Right atrium auricular region (tissue), 2 donors: ENCODE measurements at regions not wholly inside any gene's neighbourhood (a gene's known extent, or its start where the extent isn't known, plus 50 kb on each side); places are given as distances from the start of the nearest gene placed in this dataset.

Source experiments
- DNase-seq: peaks from one replicate; pipeline ENCODE4 v3.0.0-alpha.2; 2019; ENCODE audit warnings: low spot score
- H3K27ac ChIP-seq, 2 donors: fragments of 200-600 bp; sonication (generic); 1 replicate in 1 of 2; 2 replicates in 1 of 2; pipeline ENCODE4 v1.5.1; 2016 to 2019
- H3K27me3 ChIP-seq, 2 donors: fragments of 200-600 bp; sonication (generic); one replicate each; pipeline versions ENCODE4 v1.5.1 to v1.6.0; 2017 to 2019
- H3K36me3 ChIP-seq: fragments of 200-600 bp; sonication (generic); one replicate; pipeline ENCODE4 v1.5.1; 2016
- H3K4me1 ChIP-seq, 2 donors: fragments of 200-600 bp; sonication (generic); one replicate each; pipeline versions ENCODE4 v1.5.1 to v1.6.0; 2017 to 2019
- H3K4me3 ChIP-seq, 2 donors: fragments of 200-600 bp; sonication (generic); 1 replicate in 1 of 2; 2 replicates in 1 of 2; pipeline ENCODE4 v1.5.1; 2017 to 2019; ENCODE audit warnings: mild to moderate bottlenecking in 1 of 2, moderate library complexity in 1 of 2
- H3K9me3 ChIP-seq, 2 donors: fragments of 200-600 bp; sonication (generic); one replicate each; pipeline ENCODE4 v1.5.1; 2019
- TF ChIP-seq, protein P1 (sequence below), 2 donors: fragments of 200-600 bp; sonication (generic); IDR thresholded peaks; one replicate each; pipeline ENCODE4 v1.5.1; 2019; ENCODE audit warnings: antibody characterized with exemption in 2 of 2

DNA sequence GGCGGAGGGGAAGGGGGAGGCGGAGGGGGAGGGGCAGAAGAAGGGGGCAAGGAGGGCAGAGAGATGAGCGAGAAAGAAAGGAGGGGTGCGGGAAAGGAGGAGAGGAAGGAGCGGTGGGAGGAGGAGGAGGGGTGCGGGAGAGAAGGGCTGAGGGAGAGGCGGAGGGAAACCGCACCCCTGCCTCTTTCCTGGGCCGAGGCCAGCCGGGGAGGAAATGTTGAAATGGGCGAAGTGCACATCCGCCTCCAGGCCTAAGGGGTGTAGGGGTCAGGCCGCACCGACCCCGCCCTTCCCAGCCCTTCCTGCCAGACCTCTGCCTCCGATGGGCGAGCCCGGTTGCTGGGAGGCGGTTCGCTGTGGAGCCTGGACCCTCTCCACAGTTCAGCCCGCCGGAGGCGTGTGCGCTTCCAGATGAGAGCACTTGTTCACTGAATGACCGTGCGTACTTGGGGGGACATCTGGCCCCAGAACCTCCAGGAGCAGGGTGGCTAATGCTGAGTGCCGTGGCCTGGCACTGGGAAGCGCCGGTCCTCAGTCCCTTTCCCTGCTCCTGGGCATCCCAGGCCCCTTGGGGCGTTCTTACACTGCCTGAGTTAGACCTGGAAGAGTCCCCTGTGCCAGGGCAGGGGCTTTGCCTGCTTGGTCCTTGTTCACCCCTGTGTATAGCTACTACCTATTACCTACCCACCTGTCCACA is 110.3 kb upstream of the KLF13 start:
- H3K4me3 ChIP-seq = peak overlapping the region; percentile 60 to 64
- H3K27ac ChIP-seq = peak overlapping the region; percentile 88 to 99
- peaks cover 0 to 4% of the 10 kb centered on the region in 2 donors for H3K9me3 ChIP-seq
- DNase-seq = peak; percentile 94
- H3K4me1 ChIP-seq = peaks cover 0 to 30% of the 10 kb centered on the region in 2 donors
- H3K36me3 ChIP-seq = no peaks in the 10 kb centered on the region
- H3K27me3 ChIP-seq = no peaks in the 10 kb centered on the region
- TF ChIP-seq, protein P1, sequence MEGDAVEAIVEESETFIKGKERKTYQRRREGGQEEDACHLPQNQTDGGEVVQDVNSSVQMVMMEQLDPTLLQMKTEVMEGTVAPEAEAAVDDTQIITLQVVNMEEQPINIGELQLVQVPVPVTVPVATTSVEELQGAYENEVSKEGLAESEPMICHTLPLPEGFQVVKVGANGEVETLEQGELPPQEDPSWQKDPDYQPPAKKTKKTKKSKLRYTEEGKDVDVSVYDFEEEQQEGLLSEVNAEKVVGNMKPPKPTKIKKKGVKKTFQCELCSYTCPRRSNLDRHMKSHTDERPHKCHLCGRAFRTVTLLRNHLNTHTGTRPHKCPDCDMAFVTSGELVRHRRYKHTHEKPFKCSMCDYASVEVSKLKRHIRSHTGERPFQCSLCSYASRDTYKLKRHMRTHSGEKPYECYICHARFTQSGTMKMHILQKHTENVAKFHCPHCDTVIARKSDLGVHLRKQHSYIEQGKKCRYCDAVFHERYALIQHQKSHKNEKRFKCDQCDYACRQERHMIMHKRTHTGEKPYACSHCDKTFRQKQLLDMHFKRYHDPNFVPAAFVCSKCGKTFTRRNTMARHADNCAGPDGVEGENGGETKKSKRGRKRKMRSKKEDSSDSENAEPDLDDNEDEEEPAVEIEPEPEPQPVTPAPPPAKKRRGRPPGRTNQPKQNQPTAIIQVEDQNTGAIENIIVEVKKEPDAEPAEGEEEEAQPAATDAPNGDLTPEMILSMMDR (IDR thresholded peaks at IDR 0.05) = no peak

DNA sequence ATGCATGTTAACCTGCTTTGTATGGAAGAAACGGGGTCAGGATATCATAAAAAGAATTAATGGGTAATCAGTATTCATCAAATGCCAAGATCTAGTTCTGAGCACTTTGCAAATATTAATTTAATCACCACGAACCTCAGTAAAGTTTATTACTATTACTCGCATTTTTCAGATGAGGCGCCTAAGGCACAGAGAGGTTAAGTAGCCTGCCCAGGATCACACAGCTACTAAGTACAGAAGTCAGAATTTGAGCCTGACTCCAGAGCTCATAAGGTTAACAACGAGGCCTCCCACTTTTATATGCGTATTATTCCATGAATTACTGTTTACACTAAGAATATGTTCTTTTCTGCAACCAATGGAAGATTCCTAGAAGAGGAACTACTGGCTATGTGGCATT is 109.6 kb upstream of the KLF13 start:
- Histone ChIP-seq H3K4me1 (peaks cover 0 to 28% of the 10 kb centered on the region in 2 donors), H3K27ac (peak overlapping the region; percentile 88 to 99), H3K4me3 (peak overlapping the region in 1 of 2 donors; percentile 64), H3K36me3 (no peaks in the 10 kb centered on the region), H3K27me3 (no peaks in the 10 kb centered on the region), H3K9me3 (no peaks in the 10 kb centered on the region)
- DNase-seq = no peak
- TF ChIP-seq, protein P1 (IDR thresholded peaks at IDR 0.05) = no peak

DNA sequence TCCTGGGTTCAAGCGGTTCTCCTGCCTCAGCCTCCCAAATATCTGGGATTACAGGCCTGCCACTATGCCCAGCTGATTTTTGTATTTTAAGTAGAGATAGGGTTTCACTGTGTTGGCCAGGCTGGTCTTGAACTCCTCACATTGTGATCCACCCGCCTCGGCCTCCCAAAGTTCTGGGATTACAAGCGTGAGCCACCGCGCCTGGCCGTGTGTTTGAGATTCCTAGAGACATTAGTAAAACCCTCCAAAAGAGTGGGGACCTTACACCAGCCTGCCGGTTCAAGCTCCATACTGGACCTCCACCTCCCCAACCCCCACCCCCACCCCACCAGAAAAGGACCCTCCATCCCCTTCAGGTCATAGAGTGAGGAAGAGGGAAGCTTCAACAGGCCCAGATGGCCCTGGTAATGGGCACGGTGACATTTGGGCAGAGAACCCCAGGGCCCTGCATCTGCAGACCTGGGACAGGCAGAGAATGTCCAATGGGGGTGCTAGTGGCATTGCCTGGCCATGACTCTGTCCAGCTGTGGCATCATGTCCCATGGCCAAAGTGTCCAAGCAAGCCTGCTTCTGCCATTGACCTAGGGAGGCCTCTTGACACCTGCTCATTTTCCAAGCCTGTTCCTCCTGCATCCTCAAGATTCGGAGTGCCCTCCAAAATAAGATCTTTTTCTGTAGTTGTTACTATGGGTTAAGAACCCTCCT is 108.9 kb upstream of the KLF13 start:
- H3K27me3 ChIP-seq = no peaks in the 10 kb centered on the region
- DNase-seq = no peak
- no peaks in the 10 kb centered on the region for H3K9me3 ChIP-seq
- H3K4me1 ChIP-seq = peaks cover 0 to 22% of the 10 kb centered on the region in 2 donors
- TF ChIP-seq, protein P1 (IDR thresholded peaks at IDR 0.05) = no peak
- H3K27ac ChIP-seq = no peak overlapping the region
- no peak overlapping the region for H3K4me3 ChIP-seq
- no peaks in the 10 kb centered on the region for H3K36me3 ChIP-seq

DNA sequence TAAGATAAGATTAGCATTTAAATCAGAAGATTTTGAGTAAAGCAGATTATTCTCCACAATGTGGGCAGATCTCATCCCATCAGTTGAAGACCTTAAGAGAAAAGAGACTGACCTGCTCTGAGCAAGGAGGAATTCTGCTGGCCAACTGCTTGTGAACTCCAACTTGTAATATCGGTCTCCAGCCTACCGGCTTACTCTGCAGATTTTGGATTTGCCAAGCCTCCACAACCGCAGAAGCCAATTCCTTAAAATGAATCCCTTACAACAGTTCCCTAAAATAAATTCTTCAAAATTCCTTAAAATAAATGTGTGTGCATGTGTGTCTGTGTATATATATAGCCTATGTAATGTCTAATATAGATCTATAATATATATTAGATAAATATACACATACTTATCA is 107.4 kb upstream of the KLF13 start:
- no peaks in the 10 kb centered on the region for H3K9me3 ChIP-seq
- no peak overlapping the region for H3K4me3 ChIP-seq
- H3K36me3 ChIP-seq = no peaks in the 10 kb centered on the region
- no peaks in the 10 kb centered on the region for H3K27me3 ChIP-seq
- H3K4me1 ChIP-seq = peaks cover 0 to 33% of the 10 kb centered on the region in 2 donors
- no peak for DNase-seq
- H3K27ac ChIP-seq = no peak overlapping the region
- TF ChIP-seq, protein P1 (IDR thresholded peaks at IDR 0.05) = no peak

DNA sequence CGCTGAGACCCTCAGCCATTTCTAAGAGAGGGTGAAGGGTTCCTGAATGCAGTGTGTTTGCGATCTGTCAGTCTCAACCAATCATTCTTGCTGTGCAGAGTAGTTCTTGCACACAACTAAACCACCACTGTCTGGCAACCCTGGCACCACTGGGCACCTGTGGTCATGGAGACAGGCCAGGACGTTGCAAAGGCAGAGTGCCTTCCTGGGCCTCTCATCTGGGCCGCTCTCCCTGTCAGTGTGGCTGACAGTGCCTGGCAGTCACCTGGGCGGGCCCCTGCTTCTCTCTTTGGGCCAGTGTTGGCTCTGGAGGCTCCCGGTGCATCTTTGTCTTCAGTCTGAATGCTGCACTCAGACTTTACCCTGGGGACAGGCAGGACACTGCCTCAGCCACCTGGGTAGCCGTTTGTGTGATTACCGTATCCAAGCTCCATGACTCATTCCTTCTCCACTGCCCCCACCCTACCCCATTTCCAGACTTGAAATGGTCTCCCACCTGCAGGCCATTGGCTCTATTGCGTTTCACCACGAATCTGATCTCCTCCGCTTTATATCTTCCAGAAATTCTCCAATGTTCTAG is 104.6 kb upstream of the KLF13 start:
- no peak overlapping the region for H3K4me3 ChIP-seq
- H3K9me3 ChIP-seq = no peaks in the 10 kb centered on the region
- no peak overlapping the region for H3K27ac ChIP-seq
- peaks cover 0 to 14% of the 10 kb centered on the region in 2 donors for H3K4me1 ChIP-seq
- H3K27me3 ChIP-seq = no peaks in the 10 kb centered on the region
- no peak for DNase-seq
- no peaks in the 10 kb centered on the region for H3K36me3 ChIP-seq
- TF ChIP-seq, protein P1 (IDR thresholded peaks at IDR 0.05) = no peak
